HL-60 (cell line): ENCODE measurements at regions not wholly inside any gene's neighbourhood (a gene's known extent, or its start where the extent isn't known, plus 50 kb on each side); places are given as distances from the start of the nearest gene placed in this dataset.

Experiments used
- DNase-seq, 2 experiments: peaks; one replicate each; pipeline ENCODE4 v3.0.0-alpha.2; 2010 to 2020; ENCODE audit warnings: low read depth in 1 of 2, low spot score in 1 of 2
- H3K27ac ChIP-seq: fragments of 250-450 bp; sonication (Bioruptor Pico); replicated peaks from 2 replicates; pipeline ENCODE4 v1.5.1; 2020; ENCODE audit warnings: mild to moderate bottlenecking, moderate library complexity
- H3K27me3 ChIP-seq: fragments of 250-450 bp; sonication (Bioruptor Pico); 2 replicates; pipeline ENCODE4 v1.5.1; 2021; ENCODE audit warnings: mild to moderate bottlenecking, moderate library complexity; ENCODE audit not compliant: insufficient read depth, poor library complexity, severe bottlenecking
- H3K4me3 ChIP-seq: replicated peaks from 2 replicates; pipeline ENCODE4 v1.5.1; 2011; ENCODE audit warnings: mild to moderate bottlenecking, control low read depth, low read length; ENCODE audit not compliant: insufficient read depth
- CTCF ChIP-seq: IDR thresholded peaks from one replicate; pipeline ENCODE4 v1.5.1; 2011; ENCODE audit warnings: low read length, control low read depth, inconsistent platforms; ENCODE audit not compliant: insufficient read depth
- GABPA ChIP-seq: IDR thresholded peaks from 2 replicates; pipeline ENCODE4 v1.6.1; 2012; ENCODE audit warnings: low read depth
- POLR2AphosphoS5 ChIP-seq: IDR thresholded peaks from 2 replicates; pipeline ENCODE4 v1.6.1; 2012; ENCODE audit warnings: low read depth
- REST ChIP-seq: IDR thresholded peaks from 2 replicates; pipeline ENCODE4 v1.6.1; 2012; ENCODE audit warnings: low read depth; ENCODE audit not compliant: insufficient replicate concordance
- SPI1 ChIP-seq: IDR thresholded peaks from 2 replicates; pipeline ENCODE4 v1.6.1; 2012; ENCODE audit warnings: low read depth, mild to moderate bottlenecking, borderline replicate concordance

DNA sequence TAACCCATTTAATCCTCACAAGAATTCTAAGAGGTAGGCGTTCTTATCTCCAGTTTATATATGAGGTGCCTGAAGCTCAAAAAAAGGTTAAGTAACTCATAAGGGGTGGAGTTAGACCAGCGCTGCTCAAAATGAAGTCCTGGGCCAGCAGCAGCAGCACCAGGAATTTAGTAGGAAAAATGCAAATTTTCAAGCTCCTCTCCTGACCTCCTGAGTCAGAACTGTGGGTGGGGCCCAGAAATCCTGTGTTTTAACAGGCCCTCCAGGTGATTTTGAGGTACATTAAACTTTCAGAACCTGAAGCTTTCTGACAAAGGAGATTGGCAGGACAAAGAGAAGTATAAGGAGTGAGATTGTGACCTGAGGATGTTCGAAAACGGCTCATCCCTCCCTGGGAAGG is 66.0 kb upstream of the CCDC85A start:
- H3K27ac ChIP-seq, result no peak overlapping the region
- H3K4me3 ChIP-seq, result no peak overlapping the region

GRCh38 chr2:56118474-56118873 is 65.3 kb upstream of the CCDC85A start:
- no peak for DNase-seq
- no peak for TF ChIP-seq REST
- TF ChIP-seq SPI1, result no peak
- no peak for TF ChIP-seq GABPA
- no peak for TF ChIP-seq POLR2AphosphoS5
- no peak for TF ChIP-seq CTCF
- H3K4me3 ChIP-seq, result no peak overlapping the region

More for the DNA sequence above, 66.0 kb upstream of the CCDC85A start:
- H3K27me3 ChIP-seq, result no peaks in the 10 kb centered on the region
- TF ChIP-seq POLR2AphosphoS5 (no peak), CTCF (no peak), REST (no peak), GABPA (no peak), SPI1 (no peak)
- no peak for DNase-seq

DNA sequence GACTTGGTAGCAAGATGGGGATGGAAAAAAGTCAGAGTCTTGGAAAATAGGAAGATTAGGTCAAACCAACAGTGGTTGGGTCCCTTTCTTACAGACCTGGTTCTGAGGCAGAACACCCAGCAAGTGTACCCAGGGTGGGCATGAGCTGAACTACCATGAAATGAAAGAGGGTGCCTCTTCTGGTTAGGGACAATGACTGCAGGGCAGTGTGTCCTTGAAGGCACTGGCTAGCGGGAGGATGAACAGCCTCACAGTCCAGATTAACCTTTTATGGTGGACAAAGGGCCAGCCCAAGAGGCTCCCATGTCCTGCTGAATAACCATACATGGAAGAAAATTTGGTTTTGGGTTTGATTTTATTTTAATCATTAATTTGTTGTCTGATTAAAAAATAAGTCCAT is 61.8 kb upstream of the CCDC85A start:
- H3K27ac ChIP-seq, result no peak overlapping the region
- peaks cover 2% of the 10 kb centered on the region for H3K27me3 ChIP-seq
- no peak for TF ChIP-seq CTCF
- TF ChIP-seq POLR2AphosphoS5, result no peak
- no peak for TF ChIP-seq SPI1
- TF ChIP-seq REST, result no peak
- no peak for TF ChIP-seq GABPA
- H3K4me3 ChIP-seq, result no peak overlapping the region
- no peak for DNase-seq

More at GRCh38 chr2:56118474-56118873, 65.3 kb upstream of the CCDC85A start:
- Histone ChIP-seq H3K27ac (no peak overlapping the region), H3K27me3 (no peaks in the 10 kb centered on the region)
